ENCODE measurements at regions not wholly inside any gene's neighbourhood (a gene's known extent, or its start where the extent isn't known, plus 50 kb on each side); places are given as distances from the start of the nearest gene placed in this dataset.

- peaks cover 0 to 20% of the 10 kb centered on the region in 2 experiments for H3K9me3 ChIP-seq (ENCODE audit: control insufficient read depth in 1 of 2, insufficient read depth in 1 of 2, low read length in 2 of 2)
- CTCF ChIA-PET = no interaction called here
- no peaks in the 10 kb centered on the region for H3K36me3 ChIP-seq (ENCODE audit: insufficient read depth, low read length)
- ATAC-seq (ENCODE audit: poor library complexity) (no peak), DNase-seq (no peak)
- no peak for TF ChIP-seq CTCF (IDR thresholded peaks at IDR 0.05)
- Mint-ChIP-seq H3K4me1 (ENCODE audit: low read depth) (no peaks in the 10 kb centered on the region), H3K36me3 (ENCODE audit: low read depth) (no peaks in the 10 kb centered on the region), H3K4me3 (no peak overlapping the region), H3K27ac (no peak overlapping the region), H3K9me3 (no peaks in the 10 kb centered on the region), H3K27me3 (no peaks in the 10 kb centered on the region)
- POLR2A ChIA-PET = no interaction called here
- intact Hi-C loops (cut with DNase I, micrococcal nuclease) = no loop called here
- no peaks in the 10 kb centered on the region for H3K4me1 ChIP-seq (ENCODE audit: insufficient read depth, low read length)
- no peak overlapping the region for H3K27ac ChIP-seq (ENCODE audit: low read depth in 1 of 2, low read length in 2 of 2)
- no peaks in the 10 kb centered on the region for H3K27me3 ChIP-seq (ENCODE audit: control insufficient read depth in 1 of 2, insufficient read depth in 2 of 2, low read length in 2 of 2)
- H3K4me3 ChIP-seq (ENCODE audit: low read length) = no peak overlapping the region
Observed at GRCh38 chr20:61052195-61052750, 199.8 kb upstream of the CDH4 start.

DNA sequence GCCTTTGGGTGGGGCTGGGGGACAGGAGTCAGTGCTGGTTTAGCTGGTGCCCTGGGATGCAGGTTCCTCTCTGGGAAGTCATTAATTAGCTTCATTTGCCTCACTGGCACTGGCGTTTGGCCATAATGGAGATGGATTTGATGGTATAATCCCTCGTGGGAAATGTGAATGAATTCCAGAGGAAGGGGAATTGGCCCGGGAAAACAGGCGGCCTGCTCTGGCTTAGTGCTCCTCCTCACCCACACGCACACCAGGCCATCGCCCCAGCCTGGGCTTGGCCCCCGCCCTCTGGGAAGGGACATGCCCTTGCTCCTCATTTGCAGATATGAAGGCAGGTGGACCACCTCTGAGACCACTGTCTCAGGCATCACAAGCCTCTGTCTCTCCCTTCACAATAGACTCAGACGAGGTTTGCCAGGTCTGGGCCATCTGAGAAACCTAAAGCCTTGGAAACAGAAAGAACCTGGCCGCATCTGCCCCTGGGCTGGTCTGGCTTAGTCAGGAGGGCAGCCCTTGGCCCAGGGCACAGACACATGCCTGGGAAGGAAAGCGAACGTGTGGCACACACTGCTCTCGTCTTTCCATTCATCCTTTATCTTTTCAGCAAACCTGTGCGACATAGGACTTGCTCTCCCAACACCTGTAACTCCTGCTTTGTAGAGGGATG is 199.2 kb upstream of the CDH4 start:
- Histone ChIP-seq H3K9me3 (ENCODE audit: control insufficient read depth in 1 of 2, insufficient read depth in 1 of 2, low read length in 2 of 2) (peaks cover 0 to 22% of the 10 kb centered on the region in 2 experiments), H3K4me1 (ENCODE audit: insufficient read depth, low read length) (no peaks in the 10 kb centered on the region), H3K4me3 (ENCODE audit: low read length) (no peak overlapping the region), H3K36me3 (ENCODE audit: insufficient read depth, low read length) (no peaks in the 10 kb centered on the region), H3K27me3 (ENCODE audit: control insufficient read depth in 1 of 2, insufficient read depth in 2 of 2, low read length in 2 of 2) (no peaks in the 10 kb centered on the region), H3K27ac (ENCODE audit: low read depth in 1 of 2, low read length in 2 of 2) (no peak overlapping the region)
- POLR2A ChIA-PET = no interaction called here
- no peak overlapping the region for H3K27ac Mint-ChIP-seq
- no peak for ATAC-seq (ENCODE audit: poor library complexity)
- no peak overlapping the region for H3K4me3 Mint-ChIP-seq
- no peaks in the 10 kb centered on the region for H3K4me1 Mint-ChIP-seq (ENCODE audit: low read depth)
- CTCF ChIA-PET = no interaction called here
- TF ChIP-seq CTCF (IDR thresholded peaks at IDR 0.05) = no peak
- no peaks in the 10 kb centered on the region for H3K27me3 Mint-ChIP-seq
- DNase-seq = peak in 1 of 14 experiments; percentile 12
- H3K36me3 Mint-ChIP-seq (ENCODE audit: low read depth) = no peaks in the 10 kb centered on the region
- intact Hi-C loops (cut with DNase I, micrococcal nuclease) = no loop called here
- H3K9me3 Mint-ChIP-seq = no peaks in the 10 kb centered on the region

- intact Hi-C loops (cut with DNase I, micrococcal nuclease) = no loop called here
- ChIA-PET POLR2A (no interaction called here), CTCF (no interaction called here)
- TF ChIP-seq CTCF (IDR thresholded peaks at IDR 0.05) = no peak
- no peaks in the 10 kb centered on the region for H3K9me3 Mint-ChIP-seq
- no peak for DNase-seq
- Histone ChIP-seq H3K4me1 (ENCODE audit: insufficient read depth, low read length) (no peaks in the 10 kb centered on the region), H3K36me3 (ENCODE audit: insufficient read depth, low read length) (no peaks in the 10 kb centered on the region), H3K27me3 (ENCODE audit: control insufficient read depth in 1 of 2, insufficient read depth in 2 of 2, low read length in 2 of 2) (no peaks in the 10 kb centered on the region), H3K27ac (ENCODE audit: low read depth in 1 of 2, low read length in 2 of 2) (no peak overlapping the region), H3K4me3 (ENCODE audit: low read length) (no peak overlapping the region), H3K9me3 (ENCODE audit: control insufficient read depth in 1 of 2, insufficient read depth in 1 of 2, low read length in 2 of 2) (peaks cover 0 to 23% of the 10 kb centered on the region in 2 experiments)
- H3K4me3 Mint-ChIP-seq = no peak overlapping the region
- no peaks in the 10 kb centered on the region for H3K4me1 Mint-ChIP-seq (ENCODE audit: low read depth)
- no peak for ATAC-seq (ENCODE audit: poor library complexity)
- H3K27ac Mint-ChIP-seq = no peak overlapping the region
- H3K27me3 Mint-ChIP-seq = no peaks in the 10 kb centered on the region
- no peaks in the 10 kb centered on the region for H3K36me3 Mint-ChIP-seq (ENCODE audit: low read depth)
Observed at GRCh38 chr20:61053487-61053886, 198.6 kb upstream of the CDH4 start.

Measured in CD4-positive, alpha-beta T cell (primary cell).